Esophagus mucosa (tissue), 1 donor: ENCODE measurements at regions not wholly inside any gene's neighbourhood (a gene's known extent, or its start where the extent isn't known, plus 50 kb on each side); places are given as distances from the start of the nearest gene placed in this dataset.

Source experiments
- ATAC-seq: fragments of 200-7000 bp; cut with Tn5 transposase; one replicate; pipeline ENCODE4 v1.9.1; 2020
- donor health status: DM: yes; HTN: yes; CAD: no.

DNA sequence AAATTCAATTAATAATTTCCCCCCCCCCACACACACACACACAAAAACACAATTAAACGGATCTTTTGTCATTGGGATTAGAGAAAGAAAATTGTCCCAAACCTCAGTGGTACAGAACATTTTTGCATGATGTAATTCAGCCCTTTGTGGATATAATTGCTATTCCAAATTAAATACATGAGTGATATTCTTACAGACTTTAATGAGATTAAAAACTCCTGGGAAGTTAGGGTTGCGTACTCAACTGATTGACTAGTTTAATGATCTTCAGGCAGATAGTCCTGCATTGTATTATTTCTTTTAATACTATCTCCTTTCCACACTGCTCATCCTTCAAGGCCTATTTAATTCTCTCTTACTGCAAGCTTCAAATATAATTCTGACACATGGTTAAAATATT is 711.8 kb upstream of the LRFN5 start:
- no peak for ATAC-seq

DNA sequence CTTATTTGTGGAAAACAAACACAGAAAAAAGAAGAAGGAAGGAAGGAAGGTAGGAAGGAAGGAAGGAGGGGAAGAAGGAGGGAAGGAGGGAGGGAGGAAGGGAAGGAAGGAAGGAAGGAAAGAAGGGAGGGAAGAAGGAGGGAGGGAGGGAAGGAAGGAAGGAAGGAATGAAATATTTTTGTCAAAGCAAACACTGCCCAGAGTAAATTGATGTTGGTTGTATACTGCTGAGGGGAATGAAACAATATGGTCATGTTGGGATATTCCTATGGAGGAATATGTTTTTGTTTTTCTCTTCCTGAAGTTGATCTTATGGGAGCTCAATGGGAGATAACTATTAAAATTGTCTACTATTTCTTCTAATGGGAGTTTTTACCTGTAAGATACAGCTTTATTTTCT is 717.5 kb upstream of the LRFN5 start:
- no peak for ATAC-seq

GRCh38 chr14:40887912-40888311 is 718.8 kb upstream of the LRFN5 start:
- no peak for ATAC-seq

- ATAC-seq: no peak
Observed at GRCh38 chr14:40870252-40870651, 736.4 kb upstream of the LRFN5 start.

- no peak for ATAC-seq
Observed at GRCh38 chr14:40859055-40859454, 747.6 kb upstream of the LRFN5 start.

- no peak for ATAC-seq
Observed at GRCh38 chr14:40855343-40855742, 751.3 kb upstream of the LRFN5 start.

- ATAC-seq: no peak
Observed at GRCh38 chr14:40850191-40850590, 756.5 kb upstream of the LRFN5 start.

DNA sequence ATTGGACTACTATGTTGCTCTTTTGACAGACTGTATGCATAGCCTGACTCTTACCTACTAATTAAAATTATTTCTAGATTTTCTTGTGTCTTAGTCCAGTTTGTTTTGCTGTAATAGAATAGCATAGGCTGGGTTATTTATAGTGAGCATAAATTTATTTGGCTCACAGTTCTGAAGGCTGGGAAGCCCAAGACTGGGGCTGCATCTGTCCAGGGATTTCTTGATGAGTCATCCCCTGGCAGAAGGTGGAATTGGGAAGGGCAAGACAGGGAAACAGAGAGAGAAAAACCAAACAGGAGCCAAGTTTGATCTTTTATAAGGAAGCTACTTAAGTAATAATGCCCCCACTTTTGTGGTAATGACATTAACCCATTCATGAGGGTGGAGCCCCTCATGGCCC is 759.2 kb upstream of the LRFN5 start:
- ATAC-seq: no peak

- no peak for ATAC-seq
Observed at GRCh38 chr14:40842816-40843215, 763.9 kb upstream of the LRFN5 start.

DNA sequence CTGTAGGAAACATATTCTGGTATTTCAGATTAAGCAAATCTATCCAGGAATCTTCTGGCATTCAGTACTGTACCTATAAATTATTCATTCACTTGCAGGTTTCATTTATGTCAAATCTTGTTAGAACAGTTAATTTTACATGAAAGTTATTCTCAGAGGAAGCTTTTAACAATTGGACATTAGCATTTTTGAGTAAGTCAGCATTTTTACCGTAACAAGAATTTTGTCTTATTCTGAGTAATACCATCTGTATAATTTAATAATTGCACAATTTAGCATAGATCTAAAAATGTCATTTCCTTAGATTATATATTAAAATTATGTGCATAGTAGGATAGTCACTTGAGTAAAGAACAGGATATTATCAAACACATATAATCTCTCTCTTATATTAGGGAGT is 764.8 kb upstream of the LRFN5 start:
- no peak for ATAC-seq

- no peak for ATAC-seq
Observed at GRCh38 chr14:40838601-40839000, 768.1 kb upstream of the LRFN5 start.

DNA sequence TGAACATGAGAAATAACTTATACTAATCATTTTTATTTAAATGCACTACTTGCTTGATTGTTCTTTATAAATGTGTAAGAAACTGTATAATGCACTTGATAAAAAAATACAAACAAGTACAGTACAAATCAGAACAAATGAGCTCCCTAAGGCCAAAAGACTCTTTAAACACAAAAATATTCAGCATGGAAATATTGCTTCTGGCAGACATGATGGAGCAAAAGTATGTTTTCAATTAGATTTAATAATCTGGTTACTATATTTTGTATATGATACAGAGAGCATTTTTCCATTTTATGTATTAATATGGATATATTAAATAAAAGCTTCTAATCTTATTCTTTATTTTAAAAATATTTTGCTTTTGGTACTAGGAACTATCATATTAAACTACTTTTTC is 800.2 kb upstream of the LRFN5 start:
- no peak for ATAC-seq

DNA sequence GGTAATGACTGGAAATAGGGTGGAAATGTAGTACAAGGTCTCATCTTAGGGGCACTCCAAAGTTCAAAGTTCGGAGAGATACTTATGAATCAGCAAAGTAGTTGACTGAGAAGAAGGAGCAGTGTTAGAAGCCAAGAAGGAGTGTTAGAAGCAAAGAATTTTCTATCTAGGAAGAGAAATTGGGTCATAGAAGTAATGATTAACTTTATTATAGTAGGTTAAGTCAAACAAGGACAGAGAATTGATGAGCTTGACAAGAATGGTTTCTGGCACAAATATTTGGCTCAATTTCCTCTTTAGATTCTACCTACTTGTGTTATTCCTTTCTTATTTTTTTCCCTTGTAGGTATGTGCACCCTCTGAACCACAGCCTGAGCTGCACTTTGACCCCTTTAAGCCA is 810.5 kb upstream of the LRFN5 start:
- ATAC-seq: no peak

- ATAC-seq: no peak
Observed at GRCh38 chr14:40784860-40785259, 821.8 kb upstream of the LRFN5 start.

GRCh38 chr14:40762685-40763084 is 844.0 kb upstream of the LRFN5 start:
- no peak for ATAC-seq

- no peak for ATAC-seq
Observed at GRCh38 chr14:40762177-40762576, 844.5 kb upstream of the LRFN5 start.

GRCh38 chr14:40760704-40761103 is 846.0 kb upstream of the LRFN5 start:
- no peak for ATAC-seq

DNA sequence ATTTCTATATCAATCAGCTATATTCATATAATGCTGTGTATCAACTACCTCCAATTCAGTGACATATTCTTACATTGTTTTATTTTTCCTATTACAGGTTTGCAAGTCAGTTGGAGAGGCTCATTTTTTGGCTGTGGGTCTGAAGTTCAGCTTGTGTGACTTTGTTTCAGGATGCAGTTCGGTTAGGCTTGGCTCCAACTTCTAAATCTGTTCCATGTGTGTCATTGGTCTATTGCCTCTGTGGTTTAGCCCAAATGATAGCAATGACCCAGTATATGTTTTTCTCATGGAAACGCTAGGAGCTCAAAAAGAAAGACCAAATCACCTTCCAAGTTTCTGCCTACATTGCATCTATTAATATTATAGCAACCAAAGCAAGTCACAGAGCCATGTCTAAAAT is 848.6 kb upstream of the LRFN5 start:
- ATAC-seq: no peak

- no peak for ATAC-seq
Observed at GRCh38 chr14:40757376-40757950, 849.2 kb upstream of the LRFN5 start.

- ATAC-seq: no peak
Observed at GRCh38 chr14:40733206-40733605, 873.5 kb upstream of the LRFN5 start.

GRCh38 chr14:40727107-40727506 is 879.6 kb upstream of the LRFN5 start:
- no peak for ATAC-seq

GRCh38 chr14:40713387-40713786 is 893.3 kb upstream of the LRFN5 start:
- no peak for ATAC-seq

DNA sequence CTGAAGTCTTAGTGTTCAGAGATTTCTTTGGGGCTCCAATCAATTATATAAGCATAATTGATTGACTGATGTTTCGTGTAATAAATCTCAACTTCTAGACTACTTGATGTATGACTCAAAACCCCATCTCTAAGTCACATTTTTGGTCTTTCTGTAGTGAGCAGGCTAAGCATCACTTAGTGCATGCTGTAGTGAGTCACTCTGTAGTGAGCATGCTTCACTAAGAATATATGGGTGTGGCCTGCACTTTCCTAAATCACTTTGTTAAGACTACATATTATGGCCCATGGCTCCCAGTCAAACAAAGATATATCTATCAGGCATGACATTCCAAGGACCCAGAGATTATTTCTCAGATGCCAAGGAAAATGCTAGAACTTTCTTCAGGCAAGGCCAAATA is 909.4 kb upstream of the LRFN5 start:
- ATAC-seq: no peak

- ATAC-seq: no peak
Observed at GRCh38 chr14:40694023-40694422, 912.7 kb upstream of the LRFN5 start.

DNA sequence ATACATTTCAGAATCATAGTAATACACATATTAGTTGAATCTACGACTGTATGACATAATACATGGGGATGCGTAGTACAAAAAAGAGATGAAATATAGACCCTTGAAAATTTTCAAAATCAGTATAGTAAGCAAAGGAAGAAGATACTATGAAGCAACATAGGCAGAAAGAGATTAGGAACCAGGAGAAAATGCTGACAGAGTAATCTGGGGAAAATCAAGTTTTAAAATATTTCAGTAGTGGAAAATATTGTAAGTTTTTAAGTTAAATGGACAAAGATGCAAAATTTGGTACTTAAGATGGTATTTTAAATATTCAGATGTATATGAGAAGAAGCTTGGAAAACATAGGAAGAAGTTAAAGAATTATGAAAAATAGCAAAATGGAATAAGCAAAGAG is 915.6 kb upstream of the LRFN5 start:
- ATAC-seq: no peak

- no peak for ATAC-seq
Observed at GRCh38 chr14:40685764-40686163, 920.9 kb upstream of the LRFN5 start.
